Fibroblast of mammary gland (primary cell): ENCODE measurements at regions not wholly inside any gene's neighbourhood (a gene's known extent, or its start where the extent isn't known, plus 50 kb on each side); places are given as distances from the start of the nearest gene placed in this dataset.

Source experiments
- DNase-seq: peaks from one replicate; pipeline ENCODE4 v3.0.0-alpha.2; 2010; ENCODE audit warnings: low read depth
- H3K4me3 ChIP-seq: 2 replicates; pipeline ENCODE4 v1.5.1; 2011; ENCODE audit warnings: low read depth, mild to moderate bottlenecking, low read length, moderate library complexity; ENCODE audit not compliant: control insufficient read depth
- TF ChIP-seq, protein P1 (sequence below): conservative IDR thresholded peaks from 2 replicates; pipeline ENCODE4 v1.5.1; 2011; ENCODE audit warnings: low read depth, low read length, inconsistent platforms; ENCODE audit not compliant: control insufficient read depth, insufficient read depth

GRCh38 chr13:68078874-68079273 lies 848.7 kb upstream of the PCDH9 start:
- TF ChIP-seq, protein P1, sequence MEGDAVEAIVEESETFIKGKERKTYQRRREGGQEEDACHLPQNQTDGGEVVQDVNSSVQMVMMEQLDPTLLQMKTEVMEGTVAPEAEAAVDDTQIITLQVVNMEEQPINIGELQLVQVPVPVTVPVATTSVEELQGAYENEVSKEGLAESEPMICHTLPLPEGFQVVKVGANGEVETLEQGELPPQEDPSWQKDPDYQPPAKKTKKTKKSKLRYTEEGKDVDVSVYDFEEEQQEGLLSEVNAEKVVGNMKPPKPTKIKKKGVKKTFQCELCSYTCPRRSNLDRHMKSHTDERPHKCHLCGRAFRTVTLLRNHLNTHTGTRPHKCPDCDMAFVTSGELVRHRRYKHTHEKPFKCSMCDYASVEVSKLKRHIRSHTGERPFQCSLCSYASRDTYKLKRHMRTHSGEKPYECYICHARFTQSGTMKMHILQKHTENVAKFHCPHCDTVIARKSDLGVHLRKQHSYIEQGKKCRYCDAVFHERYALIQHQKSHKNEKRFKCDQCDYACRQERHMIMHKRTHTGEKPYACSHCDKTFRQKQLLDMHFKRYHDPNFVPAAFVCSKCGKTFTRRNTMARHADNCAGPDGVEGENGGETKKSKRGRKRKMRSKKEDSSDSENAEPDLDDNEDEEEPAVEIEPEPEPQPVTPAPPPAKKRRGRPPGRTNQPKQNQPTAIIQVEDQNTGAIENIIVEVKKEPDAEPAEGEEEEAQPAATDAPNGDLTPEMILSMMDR: no peak
- no peak overlapping the region for H3K4me3 ChIP-seq
- DNase-seq: no peak

GRCh38 chr13:68078469-68078868 lies 848.3 kb upstream of the PCDH9 start:
- TF ChIP-seq, protein P1: no peak
- no peak for DNase-seq
- H3K4me3 ChIP-seq: no peak overlapping the region

DNA sequence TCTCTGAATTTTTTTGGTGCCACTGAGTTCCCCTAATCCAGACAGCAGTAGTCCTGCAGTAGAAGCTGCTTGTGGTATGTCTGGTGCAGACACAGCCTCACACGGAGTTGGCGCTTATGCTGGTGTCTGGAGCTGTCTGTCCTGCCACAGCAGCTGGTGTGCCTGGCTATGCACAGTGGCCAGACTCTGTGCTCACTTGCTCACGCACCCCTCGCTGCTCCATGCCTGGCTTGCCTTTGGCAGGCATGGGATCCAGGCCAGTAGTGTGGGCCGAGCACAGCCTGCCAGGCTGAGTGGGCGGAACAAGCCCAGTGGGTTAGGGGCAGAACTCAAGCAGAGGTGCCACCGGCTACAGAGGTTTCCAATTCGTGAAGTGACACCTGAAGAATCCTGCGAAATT lies 845.9 kb upstream of the PCDH9 start:
- TF ChIP-seq, protein P1: no peak
- H3K4me3 ChIP-seq: no peak overlapping the region
- no peak for DNase-seq

DNA sequence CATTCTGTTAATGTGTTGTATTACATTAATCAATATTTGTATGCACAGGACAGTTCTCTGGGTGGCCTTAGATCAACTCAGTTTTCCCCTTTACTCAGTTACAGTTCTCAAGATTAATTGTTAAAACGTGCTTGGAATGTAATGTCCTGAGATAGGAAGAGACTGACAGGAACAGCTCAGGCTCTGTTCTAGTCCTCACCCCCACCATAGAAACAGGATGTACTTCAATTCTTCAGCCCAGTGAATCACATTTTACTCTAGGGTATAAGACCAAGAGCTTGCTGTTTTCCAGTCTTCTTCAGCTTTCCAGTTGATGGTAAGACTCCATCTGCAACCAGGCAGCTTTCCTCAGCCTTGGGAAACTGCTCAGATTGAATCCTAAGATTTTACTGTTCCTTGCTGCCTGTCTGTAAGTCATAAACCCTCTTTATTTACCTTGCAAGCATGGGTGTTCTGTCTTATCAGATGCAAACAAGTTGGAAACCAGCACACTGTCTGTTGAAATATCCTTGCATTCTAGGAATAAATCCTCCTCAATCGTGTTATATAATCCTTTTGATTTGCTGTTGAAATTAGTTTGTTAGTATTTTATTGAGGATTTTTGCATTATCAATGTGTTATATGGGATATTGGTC lies 836.9 kb upstream of the PCDH9 start:
- TF ChIP-seq, protein P1: no peak
- no peak for DNase-seq
- no peak overlapping the region for H3K4me3 ChIP-seq

DNA sequence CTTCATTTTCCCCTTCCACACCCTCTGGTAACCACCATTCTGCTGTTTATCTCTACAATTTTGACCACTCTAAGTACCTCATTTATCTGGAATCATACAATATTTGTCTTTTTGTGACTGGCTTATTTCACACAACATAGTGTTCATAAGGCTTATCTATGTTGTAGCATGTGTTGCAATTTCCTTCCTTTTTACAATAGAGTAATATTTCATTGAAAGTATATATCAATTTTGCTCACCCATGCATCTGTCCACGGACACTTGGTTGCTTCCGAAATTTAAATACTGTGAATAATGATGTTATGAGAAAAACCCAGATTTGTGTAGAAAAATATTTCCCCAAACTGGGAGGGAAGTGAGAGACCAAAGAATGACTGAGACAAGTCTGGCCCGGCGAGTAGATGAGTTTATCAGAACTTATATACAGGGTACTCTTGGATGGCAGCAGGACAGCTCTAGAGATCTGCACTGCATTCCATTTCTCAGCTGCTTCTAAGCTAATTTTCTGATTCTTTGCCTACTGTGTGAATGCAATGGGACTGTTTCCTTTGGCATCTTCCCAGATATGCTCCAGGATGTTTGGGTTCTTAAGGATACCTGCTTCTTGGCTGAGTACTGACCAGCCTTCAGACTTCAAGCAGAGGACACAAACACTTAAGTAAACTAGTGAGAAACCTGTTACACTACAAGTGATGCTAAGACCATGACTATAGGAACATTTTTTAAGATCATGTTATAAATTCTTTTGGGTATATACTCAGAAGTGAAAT lies 834.0 kb upstream of the PCDH9 start:
- DNase-seq: no peak
- H3K4me3 ChIP-seq: no peak overlapping the region
- TF ChIP-seq, protein P1: no peak

GRCh38 chr13:68063181-68063580 lies 833.0 kb upstream of the PCDH9 start:
- H3K4me3 ChIP-seq: no peak overlapping the region
- TF ChIP-seq, protein P1: no peak
- DNase-seq: no peak

DNA sequence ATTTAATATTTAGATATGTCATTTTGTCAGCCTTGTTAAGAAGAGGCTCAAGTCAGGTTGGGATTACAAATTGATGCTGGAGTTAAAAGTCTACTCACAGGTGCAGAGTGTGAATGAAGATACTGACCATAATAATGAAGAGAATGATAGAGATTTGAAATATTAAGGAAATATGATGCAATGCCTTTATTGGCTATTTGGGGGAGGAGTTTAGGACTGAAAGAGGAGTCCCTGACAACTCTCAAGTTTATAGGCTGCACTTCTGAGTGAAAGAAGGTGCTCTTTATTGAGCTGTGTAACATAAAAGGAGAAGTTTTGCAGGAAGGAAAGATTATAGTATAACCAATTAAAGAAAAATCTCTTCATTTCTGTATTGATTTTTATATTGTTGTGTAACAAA lies 827.7 kb upstream of the PCDH9 start:
- TF ChIP-seq, protein P1: no peak
- DNase-seq: no peak
- no peak overlapping the region for H3K4me3 ChIP-seq
